Esophagus muscularis mucosa (tissue), 3 donors: ENCODE measurements at regions not wholly inside any gene's neighbourhood (a gene's known extent, or its start where the extent isn't known, plus 50 kb on each side); places are given as distances from the start of the nearest gene placed in this dataset.

Experiments
- POLR2AphosphoS5 ChIP-seq, 2 donors: sonication (generic); formaldehyde crosslinking; IDR thresholded peaks; one replicate each; pipeline ENCODE4 v1.6.1; 2017; ENCODE audit warnings: antibody characterized with exemption in 2 of 2
- TF ChIP-seq, protein P1 (sequence below), 3 experiments: fragments of 200-600 bp in 2 of 3; fragments of 450-650 bp in 1 of 3; sonication (generic) in 2 of 3; IDR thresholded peaks; one replicate each; pipeline ENCODE4 v1.5.1; 2017 to 2019; ENCODE audit warnings: antibody characterized with exemption in 3 of 3, mild to moderate bottlenecking in 2 of 3, moderate library complexity in 1 of 3

DNA sequence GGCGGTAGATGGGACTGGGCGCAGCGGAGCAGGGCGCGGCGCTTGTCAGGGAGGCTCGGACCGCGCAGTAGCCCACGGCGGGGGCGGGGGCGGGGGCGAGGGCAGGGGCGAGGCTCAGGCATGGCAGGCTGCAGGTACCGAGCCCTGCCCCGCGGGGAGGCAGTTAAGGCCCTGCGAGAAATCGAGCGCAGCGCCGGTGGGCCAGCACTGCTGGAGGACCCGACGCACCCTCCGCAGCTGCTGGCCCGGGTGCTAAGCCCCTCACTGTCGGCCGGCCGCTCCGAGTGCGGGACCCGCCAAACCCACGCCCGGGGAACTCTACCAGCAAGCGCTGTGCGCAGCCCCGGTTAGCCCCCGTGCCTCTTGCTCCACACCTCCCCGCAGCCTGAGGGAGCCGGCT lies 90.2 kb upstream of the RPL38 start:
- TF ChIP-seq, protein P1, sequence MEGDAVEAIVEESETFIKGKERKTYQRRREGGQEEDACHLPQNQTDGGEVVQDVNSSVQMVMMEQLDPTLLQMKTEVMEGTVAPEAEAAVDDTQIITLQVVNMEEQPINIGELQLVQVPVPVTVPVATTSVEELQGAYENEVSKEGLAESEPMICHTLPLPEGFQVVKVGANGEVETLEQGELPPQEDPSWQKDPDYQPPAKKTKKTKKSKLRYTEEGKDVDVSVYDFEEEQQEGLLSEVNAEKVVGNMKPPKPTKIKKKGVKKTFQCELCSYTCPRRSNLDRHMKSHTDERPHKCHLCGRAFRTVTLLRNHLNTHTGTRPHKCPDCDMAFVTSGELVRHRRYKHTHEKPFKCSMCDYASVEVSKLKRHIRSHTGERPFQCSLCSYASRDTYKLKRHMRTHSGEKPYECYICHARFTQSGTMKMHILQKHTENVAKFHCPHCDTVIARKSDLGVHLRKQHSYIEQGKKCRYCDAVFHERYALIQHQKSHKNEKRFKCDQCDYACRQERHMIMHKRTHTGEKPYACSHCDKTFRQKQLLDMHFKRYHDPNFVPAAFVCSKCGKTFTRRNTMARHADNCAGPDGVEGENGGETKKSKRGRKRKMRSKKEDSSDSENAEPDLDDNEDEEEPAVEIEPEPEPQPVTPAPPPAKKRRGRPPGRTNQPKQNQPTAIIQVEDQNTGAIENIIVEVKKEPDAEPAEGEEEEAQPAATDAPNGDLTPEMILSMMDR (IDR thresholded peaks at IDR 0.05), result no peak
- TF ChIP-seq POLR2AphosphoS5 (IDR thresholded peaks at IDR 0.05), result no peak
